Neural progenitor cell (in vitro differentiated cells): ENCODE measurements at regions not wholly inside any gene's neighbourhood (a gene's known extent, or its start where the extent isn't known, plus 50 kb on each side); places are given as distances from the start of the nearest gene placed in this dataset.
A peak's percentile ranks its signal among the peaks of the same experiment; 100 is the strongest.

Experiments used
- DNase-seq: peaks from one replicate; pipeline ENCODE4 v3.0.0-alpha.2; 2016; ENCODE audit warnings: low spot score
- H2AFZ ChIP-seq: fragments of 200-600 bp; sonication (generic); replicated peaks from 2 replicates; pipeline ENCODE4 v1.6.1; 2016; ENCODE audit warnings: antibody characterized with exemption
- H3F3A ChIP-seq: fragments of 200-600 bp; sonication (generic); 2 replicates; pipeline ENCODE4 v1.6.1; 2016; ENCODE audit warnings: antibody characterized with exemption, low read depth
- H3K27ac ChIP-seq: fragments of 200-600 bp; sonication (generic); 2 replicates; pipeline ENCODE4 v1.5.1; 2016; ENCODE audit warnings: mild to moderate bottlenecking
- H3K27me3 ChIP-seq: fragments of 200-600 bp; sonication (generic); 2 replicates; pipeline ENCODE4 v1.6.1; 2016; ENCODE audit warnings: mild to moderate bottlenecking, moderate library complexity
- H3K36me3 ChIP-seq: fragments of 200-600 bp; sonication (generic); 2 replicates; pipeline ENCODE4 v1.5.1; 2016
- H3K4me1 ChIP-seq: fragments of 200-600 bp; sonication (generic); 2 replicates; pipeline ENCODE4 v1.6.1; 2016; ENCODE audit warnings: mixed run types
- H3K4me2 ChIP-seq: fragments of 200-600 bp; sonication (generic); 2 replicates; pipeline ENCODE4 v1.6.1; 2016
- H3K4me3 ChIP-seq: fragments of 200-600 bp; sonication (generic); 2 replicates; pipeline ENCODE4 v1.5.1; 2016
- H3K79me2 ChIP-seq: fragments of 200-600 bp; sonication (generic); 2 replicates; pipeline ENCODE4 v1.6.1; 2016; ENCODE audit warnings: low read depth
- H3K9ac ChIP-seq: fragments of 200-600 bp; sonication (generic); 2 replicates; pipeline ENCODE4 v1.6.1; 2016
- H3K9me3 ChIP-seq: fragments of 200-600 bp; sonication (generic); 2 replicates; pipeline ENCODE4 v1.5.1; 2016; ENCODE audit warnings: low read depth
- H4K20me1 ChIP-seq: fragments of 200-600 bp; sonication (generic); 2 replicates; pipeline ENCODE4 v1.6.1; 2016; ENCODE audit warnings: low read depth
- H3K27ac Mint-ChIP-seq: 3 replicates; pipeline ENCODE4 v1.8.0; 2021; ENCODE audit warnings: mixed read lengths
- H3K27me3 Mint-ChIP-seq: 2 replicates; pipeline ENCODE4 v1.8.0; 2022; ENCODE audit warnings: low read depth, mild to moderate bottlenecking, inconsistent platforms, moderate library complexity, mixed read lengths; ENCODE audit not compliant: insufficient read depth
- H3K36me3 Mint-ChIP-seq: 3 replicates; pipeline ENCODE4 v1.8.0; 2021; ENCODE audit warnings: mixed read lengths
- H3K4me1 Mint-ChIP-seq: 3 replicates; pipeline ENCODE4 v1.8.0; 2021; ENCODE audit warnings: mixed read lengths
- H3K4me3 Mint-ChIP-seq: 3 replicates; pipeline ENCODE4 v1.8.0; 2021; ENCODE audit warnings: mild to moderate bottlenecking, moderate library complexity, mixed read lengths
- H3K9me3 Mint-ChIP-seq: 3 replicates; pipeline ENCODE4 v1.8.0; 2020; ENCODE audit warnings: mixed read lengths
- EZH2 ChIP-seq: fragments of 200-600 bp; sonication (generic); IDR thresholded peaks from 2 replicates; pipeline ENCODE4 v1.6.1; 2017; ENCODE audit warnings: antibody characterized with exemption, mild to moderate bottlenecking, moderate library complexity
- EZH2phosphoT487 ChIP-seq: fragments of 200-600 bp; sonication (generic); IDR thresholded peaks from 2 replicates; pipeline ENCODE4 v1.6.1; 2017; ENCODE audit warnings: antibody characterized with exemption
- TF ChIP-seq, protein P1 (sequence below): fragments of 200-600 bp; sonication (generic); IDR thresholded peaks from 2 replicates; pipeline ENCODE4 v1.5.1; 2017; ENCODE audit warnings: antibody characterized with exemption, mild to moderate bottlenecking

DNA sequence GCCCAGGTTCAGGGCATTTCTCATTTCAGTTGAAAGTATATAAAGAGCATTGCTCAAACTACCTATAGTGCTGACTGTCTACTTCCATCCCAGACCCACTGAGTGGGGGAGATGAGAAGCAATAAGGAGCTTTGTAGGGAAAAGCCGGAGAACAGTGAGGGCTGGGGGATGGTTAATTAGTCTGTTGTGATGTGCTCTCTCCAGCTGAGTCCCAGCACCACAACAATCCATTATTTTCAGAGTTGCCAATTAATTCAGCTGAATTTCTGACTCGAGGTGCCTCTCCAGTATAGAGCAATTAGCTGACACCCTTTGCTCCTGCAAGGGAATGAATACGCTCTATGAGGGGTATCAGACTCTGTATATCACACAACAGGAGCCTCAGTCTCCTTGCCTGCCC, 1118.6 kb downstream of the SORCS3 start:
- Histone ChIP-seq H3K79me2 (no peaks in the 10 kb centered on the region), H2AFZ (no peak overlapping the region), H3K4me1 (peaks cover 29% of the 10 kb centered on the region), H3K27ac (peak overlapping the region; percentile 1), H3K9ac (no peak overlapping the region), H3K9me3 (no peaks in the 10 kb centered on the region), H3K4me2 (peak overlapping the region; percentile 67), H3K4me3 (no peak overlapping the region), H3F3A (peaks cover 20% of the 10 kb centered on the region), H4K20me1 (no peaks in the 10 kb centered on the region), H3K27me3 (no peaks in the 10 kb centered on the region), H3K36me3 (no peaks in the 10 kb centered on the region)
- no peak overlapping the region for H3K4me3 Mint-ChIP-seq
- peaks cover 2% of the 10 kb centered on the region for H3K27me3 Mint-ChIP-seq
- peaks cover 6% of the 10 kb centered on the region for H3K4me1 Mint-ChIP-seq
- H3K9me3 Mint-ChIP-seq = no peaks in the 10 kb centered on the region
- no peak for TF ChIP-seq EZH2
- TF ChIP-seq, protein P1, sequence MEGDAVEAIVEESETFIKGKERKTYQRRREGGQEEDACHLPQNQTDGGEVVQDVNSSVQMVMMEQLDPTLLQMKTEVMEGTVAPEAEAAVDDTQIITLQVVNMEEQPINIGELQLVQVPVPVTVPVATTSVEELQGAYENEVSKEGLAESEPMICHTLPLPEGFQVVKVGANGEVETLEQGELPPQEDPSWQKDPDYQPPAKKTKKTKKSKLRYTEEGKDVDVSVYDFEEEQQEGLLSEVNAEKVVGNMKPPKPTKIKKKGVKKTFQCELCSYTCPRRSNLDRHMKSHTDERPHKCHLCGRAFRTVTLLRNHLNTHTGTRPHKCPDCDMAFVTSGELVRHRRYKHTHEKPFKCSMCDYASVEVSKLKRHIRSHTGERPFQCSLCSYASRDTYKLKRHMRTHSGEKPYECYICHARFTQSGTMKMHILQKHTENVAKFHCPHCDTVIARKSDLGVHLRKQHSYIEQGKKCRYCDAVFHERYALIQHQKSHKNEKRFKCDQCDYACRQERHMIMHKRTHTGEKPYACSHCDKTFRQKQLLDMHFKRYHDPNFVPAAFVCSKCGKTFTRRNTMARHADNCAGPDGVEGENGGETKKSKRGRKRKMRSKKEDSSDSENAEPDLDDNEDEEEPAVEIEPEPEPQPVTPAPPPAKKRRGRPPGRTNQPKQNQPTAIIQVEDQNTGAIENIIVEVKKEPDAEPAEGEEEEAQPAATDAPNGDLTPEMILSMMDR = no peak
- TF ChIP-seq EZH2phosphoT487 = no peak
- peak; percentile 77 for DNase-seq
- no peak overlapping the region for H3K27ac Mint-ChIP-seq
- H3K36me3 Mint-ChIP-seq = no peaks in the 10 kb centered on the region

DNA sequence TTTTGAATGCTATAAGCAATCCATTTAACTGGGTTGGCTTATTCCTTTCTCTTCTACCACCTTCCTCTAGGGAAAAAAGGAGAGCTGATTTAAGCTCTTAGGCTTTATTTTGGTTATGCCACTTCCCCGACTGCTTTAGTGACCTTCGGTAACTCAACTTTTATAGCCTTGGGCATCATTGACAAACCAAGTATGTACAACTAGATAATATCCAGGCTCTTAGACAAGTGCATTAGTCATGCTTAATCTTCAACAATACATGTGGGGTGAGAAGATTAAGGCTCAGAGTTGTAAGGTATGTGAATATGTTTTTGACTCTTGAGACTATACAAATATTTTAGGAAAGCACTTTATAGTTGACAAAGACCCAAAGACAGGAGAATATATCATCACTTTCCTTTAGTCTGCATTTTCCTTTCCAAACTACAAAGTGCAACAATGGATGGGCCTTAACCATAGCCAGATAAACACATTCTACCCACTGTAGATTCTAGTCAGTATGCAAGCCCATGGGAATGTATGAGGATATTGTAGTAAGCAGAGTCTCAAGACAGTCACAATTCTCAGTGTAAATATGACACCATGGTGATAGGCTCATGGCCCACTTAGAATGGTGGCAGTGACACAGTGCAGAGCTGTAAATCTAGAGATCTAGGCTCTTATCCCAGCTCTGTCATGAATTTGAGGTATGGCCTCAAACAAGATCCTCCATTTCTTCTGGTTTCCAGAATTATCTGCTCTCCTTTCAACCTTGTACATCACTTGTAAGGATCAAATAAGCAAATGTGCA, 1117.3 kb downstream of the SORCS3 start:
- no peak for DNase-seq
- Histone ChIP-seq H3K4me3 (no peak overlapping the region), H3K36me3 (no peaks in the 10 kb centered on the region), H3K79me2 (no peaks in the 10 kb centered on the region), H3K9me3 (no peaks in the 10 kb centered on the region), H3K27me3 (no peaks in the 10 kb centered on the region), H3K4me1 (peaks cover 29% of the 10 kb centered on the region), H3K9ac (no peak overlapping the region), H2AFZ (no peak overlapping the region), H3K27ac (no peak overlapping the region), H4K20me1 (no peaks in the 10 kb centered on the region), H3K4me2 (peak overlapping the region; percentile 67), H3F3A (peaks cover 20% of the 10 kb centered on the region)
- Mint-ChIP-seq H3K36me3 (no peaks in the 10 kb centered on the region), H3K27me3 (peaks cover 2% of the 10 kb centered on the region), H3K4me1 (peaks cover 6% of the 10 kb centered on the region), H3K4me3 (no peak overlapping the region), H3K27ac (no peak overlapping the region), H3K9me3 (no peaks in the 10 kb centered on the region)
- TF ChIP-seq EZH2phosphoT487 = no peak
- TF ChIP-seq, protein P1 = no peak
- TF ChIP-seq EZH2 = no peak

DNA sequence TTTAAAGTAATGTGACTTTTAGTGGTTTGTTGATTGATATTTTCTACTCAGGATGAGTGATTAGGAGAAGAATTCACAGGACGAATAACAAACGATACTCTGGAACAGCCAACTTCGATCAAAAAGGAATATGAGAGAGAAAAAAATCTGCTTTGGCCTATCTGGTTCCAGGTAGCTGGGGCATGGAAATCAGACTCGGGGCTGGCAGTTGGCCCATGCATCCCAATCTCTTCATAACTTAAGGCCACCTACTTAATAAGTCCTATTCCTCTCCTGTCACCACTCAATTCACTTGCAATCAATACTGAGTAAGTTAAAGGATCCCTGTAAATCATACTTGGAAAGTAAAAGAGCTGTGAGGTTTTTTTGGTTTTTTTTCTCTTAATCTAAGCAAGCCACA, 1116.2 kb downstream of the SORCS3 start:
- Histone ChIP-seq H3K4me2 (no peak overlapping the region), H3K79me2 (no peaks in the 10 kb centered on the region), H3K36me3 (no peaks in the 10 kb centered on the region), H3K27me3 (no peaks in the 10 kb centered on the region), H3K27ac (no peak overlapping the region), H3K9ac (no peak overlapping the region), H3K9me3 (no peaks in the 10 kb centered on the region), H3F3A (peaks cover 20% of the 10 kb centered on the region), H4K20me1 (no peaks in the 10 kb centered on the region), H3K4me1 (peaks cover 29% of the 10 kb centered on the region), H2AFZ (no peak overlapping the region), H3K4me3 (no peak overlapping the region)
- Mint-ChIP-seq H3K4me1 (peaks cover 8% of the 10 kb centered on the region), H3K27me3 (peaks cover 2% of the 10 kb centered on the region), H3K9me3 (no peaks in the 10 kb centered on the region), H3K4me3 (no peak overlapping the region), H3K36me3 (no peaks in the 10 kb centered on the region), H3K27ac (no peak overlapping the region)
- no peak for DNase-seq
- TF ChIP-seq EZH2 (no peak), EZH2phosphoT487 (no peak)
- TF ChIP-seq, protein P1 = no peak
